Umbilical cord (tissue), 1 donor: ENCODE measurements at regions not wholly inside any gene's neighbourhood (a gene's known extent, or its start where the extent isn't known, plus 50 kb on each side); places are given as distances from the start of the nearest gene placed in this dataset.
"Not testable (repeated sequence)": the region's sequence is repeated elsewhere in the genome, so short reads cannot be mapped to it uniquely, and the experiment has no call there.

Experiments
- DNase-seq: peaks from one replicate; pipeline ENCODE4 v3.0.0-alpha.2; 2015; ENCODE audit warnings: low spot score

DNA sequence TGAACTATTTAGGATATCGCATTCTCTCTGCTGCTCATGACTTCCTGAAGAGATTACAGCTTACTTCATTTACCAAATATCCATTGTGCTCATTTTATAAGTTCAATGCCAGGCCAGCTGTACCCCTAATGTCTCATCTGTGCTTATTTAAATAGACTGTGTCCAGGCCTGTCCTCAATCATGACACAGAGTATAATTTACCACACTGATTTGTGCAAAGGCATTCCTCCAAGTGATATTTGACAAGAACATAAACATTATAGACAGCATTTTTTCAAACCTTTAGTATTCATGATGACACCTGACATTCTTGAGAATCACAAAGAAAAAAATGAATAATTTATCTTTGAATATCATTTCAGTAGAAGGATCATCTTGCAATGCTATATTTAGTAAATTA lies 260.1 kb upstream of the SEMA3D start:
- no peak for DNase-seq

DNA sequence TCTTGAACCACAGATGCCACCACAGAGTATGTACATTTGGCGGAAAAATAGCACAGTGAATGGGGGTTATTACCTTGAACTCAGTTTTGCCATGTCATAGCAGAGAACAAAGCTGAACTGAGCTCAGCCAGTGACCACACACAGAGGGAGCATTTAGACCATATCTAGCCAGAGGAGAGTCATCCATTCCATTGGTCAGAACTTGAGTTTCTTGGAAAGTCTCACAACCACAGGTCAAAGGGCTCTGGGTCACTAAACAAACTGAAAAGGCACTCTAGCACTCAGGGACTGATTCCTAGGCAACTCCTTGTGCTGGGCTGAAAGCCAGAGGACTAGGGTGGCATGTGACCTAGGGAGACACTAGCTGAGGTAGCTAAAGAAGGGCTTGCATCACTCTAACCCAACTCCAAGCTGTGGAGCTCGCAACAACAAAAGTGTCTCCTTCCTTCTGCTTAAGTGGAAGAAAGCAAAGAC lies 239.7 kb upstream of the SEMA3D start:
- no peak for DNase-seq

GRCh38 chr7:85424298-85424697 lies 237.4 kb upstream of the SEMA3D start:
- DNase-seq: no peak

DNA sequence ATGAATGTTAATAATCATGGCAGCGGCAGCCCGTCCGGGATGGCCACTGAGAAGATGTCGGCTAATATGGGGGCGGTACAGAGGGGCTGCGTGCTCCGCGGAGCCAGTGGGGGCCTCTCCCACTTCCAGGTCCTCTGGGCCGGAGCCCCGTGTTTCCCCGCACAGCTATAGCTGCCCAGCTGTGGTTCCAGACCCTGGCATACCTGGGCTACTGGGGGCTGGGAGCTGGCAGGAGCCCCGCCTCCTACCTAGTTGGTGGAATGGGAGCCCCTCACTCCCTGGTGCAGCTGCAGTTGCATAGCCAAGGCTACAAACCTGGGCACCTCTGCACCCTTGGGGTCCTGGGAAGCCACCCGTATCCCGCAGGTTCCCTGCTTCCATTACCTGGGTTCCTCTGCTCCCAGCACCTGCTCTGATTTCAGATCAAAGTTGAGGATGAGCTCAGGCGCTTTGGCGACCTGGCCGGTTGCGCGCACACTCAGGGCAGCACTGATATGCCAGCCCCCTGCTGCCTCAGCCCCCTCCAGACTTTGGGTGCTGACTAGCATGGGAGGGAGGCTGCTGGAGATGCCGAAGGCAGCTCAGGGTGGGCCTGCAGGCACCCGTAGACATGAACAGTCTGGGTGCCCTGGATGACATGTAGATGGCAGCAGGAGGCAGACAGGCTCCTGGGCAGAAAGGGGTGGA lies 236.5 kb upstream of the SEMA3D start:
- no peak for DNase-seq

- no peak for DNase-seq
These were observed 228.9 kb upstream of the SEMA3D start for GRCh38 chr7:85415743-85416142.

- no peak for DNase-seq
These were observed 226.9 kb upstream of the SEMA3D start for GRCh38 chr7:85413718-85414117.

GRCh38 chr7:85412912-85413311 lies 226.1 kb upstream of the SEMA3D start:
- no peak for DNase-seq

- no peak for DNase-seq
These were observed 220.5 kb upstream of the SEMA3D start for GRCh38 chr7:85407391-85407790.

- DNase-seq: no peak
These were observed 218.4 kb upstream of the SEMA3D start for GRCh38 chr7:85405016-85405902.

- no peak for DNase-seq
These were observed 209.8 kb upstream of the SEMA3D start for GRCh38 chr7:85396676-85397075.

DNA sequence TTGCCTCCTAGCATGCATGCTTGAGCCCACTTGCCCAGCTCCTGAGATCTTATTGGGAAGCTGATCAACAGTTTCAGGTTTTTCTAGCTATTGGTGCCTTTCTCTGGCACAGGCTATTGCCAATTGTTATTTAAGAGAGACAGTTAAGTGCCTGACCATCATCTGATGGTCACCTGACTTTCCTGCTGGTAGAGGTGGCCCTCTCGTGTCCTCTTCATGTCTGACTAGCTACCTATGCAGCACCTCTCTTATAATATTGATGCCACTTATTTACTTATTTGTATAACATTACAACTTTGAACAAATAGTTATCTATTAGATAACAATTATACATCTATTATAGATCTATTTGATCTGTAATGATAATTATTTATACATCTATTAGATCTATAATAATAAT lies 205.9 kb upstream of the SEMA3D start:
- DNase-seq: no peak

- DNase-seq: no peak
These were observed 205.5 kb upstream of the SEMA3D start for GRCh38 chr7:85392326-85392725.

GRCh38 chr7:85386460-85386859 lies 199.6 kb upstream of the SEMA3D start:
- no peak for DNase-seq

DNA sequence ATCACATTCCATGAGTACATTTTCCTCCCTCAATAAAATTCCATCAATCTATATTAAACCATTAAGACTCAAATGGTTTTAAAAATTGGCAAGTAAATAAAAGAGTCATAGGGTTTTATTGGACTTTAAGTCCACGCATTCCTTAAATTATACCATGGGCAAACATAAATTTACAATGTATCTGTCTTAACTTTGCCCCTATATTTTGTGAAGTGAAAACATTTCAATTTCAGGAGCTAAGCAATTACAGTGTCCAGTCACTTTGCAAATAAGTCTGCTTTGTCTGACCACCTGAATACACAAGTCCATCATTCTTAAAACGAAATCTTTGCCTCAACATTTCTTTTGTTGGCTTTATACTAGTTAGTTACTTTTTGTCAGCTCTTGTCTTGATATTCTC lies 197.5 kb upstream of the SEMA3D start:
- DNase-seq: no peak

DNA sequence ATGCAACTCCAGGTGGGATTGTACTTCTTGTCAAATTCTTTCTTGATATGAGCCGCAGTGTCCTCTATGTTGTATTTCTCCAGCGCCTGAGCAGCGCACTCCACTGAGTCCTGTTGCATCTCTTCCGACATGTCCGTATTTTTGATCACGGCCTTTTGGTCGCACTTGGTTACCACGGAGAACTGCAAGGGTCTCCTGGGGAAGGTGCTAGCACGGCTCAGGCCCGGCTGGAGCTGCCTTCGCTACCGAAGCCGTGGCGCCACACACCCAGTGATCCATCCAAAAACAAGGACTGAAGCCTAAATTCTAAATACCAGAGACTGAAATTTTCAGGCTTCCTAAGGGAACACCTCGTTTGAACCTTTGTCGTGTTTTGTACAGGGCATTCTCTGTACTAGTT lies 194.4 kb upstream of the SEMA3D start:
- no peak for DNase-seq

DNA sequence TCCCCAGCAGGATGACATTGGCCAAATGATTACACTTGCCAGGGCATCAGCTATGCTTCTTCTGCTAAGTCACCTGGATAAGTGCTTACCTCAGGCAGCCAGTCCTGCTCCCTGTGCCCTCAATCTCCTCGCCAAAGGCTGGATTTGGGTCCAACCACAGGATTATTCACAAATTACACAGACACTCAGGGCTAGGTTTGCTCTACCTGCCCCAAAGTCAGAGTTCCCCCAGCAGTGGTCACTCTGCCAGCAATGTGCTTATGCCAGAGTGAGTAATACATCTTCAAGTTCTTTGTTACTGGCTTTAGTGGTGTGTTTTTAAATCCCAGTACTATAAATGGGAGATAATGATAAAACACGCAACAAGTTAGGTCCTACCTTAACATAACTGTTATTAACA lies 189.7 kb upstream of the SEMA3D start:
- no peak for DNase-seq

DNA sequence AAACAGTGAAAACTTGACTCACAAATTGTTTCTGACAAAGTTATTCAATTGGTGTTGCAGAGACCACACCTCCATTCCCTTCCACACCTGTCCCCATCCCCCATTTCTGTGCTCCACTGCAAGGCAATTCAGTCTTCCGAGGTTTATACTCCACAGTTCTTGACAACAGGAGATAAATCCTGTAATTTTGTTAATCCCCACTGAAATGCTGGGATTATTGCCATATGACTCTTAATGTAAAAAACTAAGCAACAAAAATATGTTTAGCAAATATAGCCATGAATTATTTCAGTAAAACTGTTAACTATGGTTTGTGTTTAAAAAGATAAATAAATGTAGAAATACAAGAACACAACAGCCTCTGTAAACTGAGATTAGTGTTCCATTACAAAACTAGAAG lies 170.1 kb upstream of the SEMA3D start:
- DNase-seq: no peak

DNA sequence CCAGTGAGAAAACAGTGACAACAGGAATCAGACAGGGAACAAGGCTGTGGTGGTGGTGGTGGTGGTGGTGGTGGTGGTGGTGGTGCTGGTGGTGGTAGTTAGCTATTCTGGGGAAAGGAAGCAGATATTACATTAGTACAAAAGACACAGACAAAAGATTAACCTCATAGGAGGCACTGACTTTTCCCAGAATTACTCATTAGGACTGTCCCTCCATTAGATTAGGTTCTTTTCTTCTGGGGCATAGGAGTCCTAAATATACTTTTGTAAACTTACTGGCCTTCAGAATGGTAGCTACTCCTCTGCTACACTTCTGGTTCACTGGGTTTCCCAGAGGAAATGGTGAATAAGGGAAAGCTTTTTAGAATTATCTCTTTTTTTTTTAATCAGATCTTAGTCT lies 156.6 kb upstream of the SEMA3D start:
- DNase-seq: no peak

GRCh38 chr7:85342781-85343180 lies 155.9 kb upstream of the SEMA3D start:
- no peak for DNase-seq

DNA sequence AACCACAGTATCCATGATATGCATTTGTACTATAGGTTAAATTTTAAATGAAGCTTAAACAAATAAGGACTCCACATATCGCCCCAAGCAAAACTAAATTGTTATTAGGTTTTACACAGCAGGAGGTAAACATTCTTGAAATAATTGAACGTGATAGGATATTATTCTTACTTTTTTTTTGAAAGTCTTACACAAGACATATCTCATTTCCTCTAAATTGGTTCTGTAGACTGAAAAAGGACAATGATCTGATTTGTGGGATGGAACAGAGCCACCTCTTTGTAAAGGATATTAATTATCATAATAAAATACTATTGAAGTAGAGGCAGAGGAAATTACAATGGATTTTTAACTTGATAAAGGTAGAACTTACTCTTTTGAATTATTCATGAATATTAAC lies 155.1 kb upstream of the SEMA3D start:
- DNase-seq: no peak

DNA sequence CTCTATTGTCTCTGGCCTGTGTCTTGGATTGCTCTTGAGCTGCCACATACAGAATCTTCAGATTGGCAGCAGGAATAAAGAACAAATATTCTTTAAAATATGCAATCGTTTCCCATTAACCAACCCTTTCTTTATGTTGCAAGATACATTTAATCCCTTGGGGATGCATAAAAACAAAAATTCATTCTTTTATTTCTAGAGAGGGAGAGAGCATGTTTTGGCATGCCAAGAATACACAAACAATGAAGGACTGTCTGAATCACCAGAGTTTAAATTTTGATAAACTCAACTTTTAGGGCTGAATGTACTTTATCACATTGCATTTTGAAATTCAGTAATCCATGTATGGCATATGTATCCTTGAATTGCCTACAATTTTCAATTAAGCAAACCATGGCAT lies 154.3 kb upstream of the SEMA3D start:
- no peak for DNase-seq

DNA sequence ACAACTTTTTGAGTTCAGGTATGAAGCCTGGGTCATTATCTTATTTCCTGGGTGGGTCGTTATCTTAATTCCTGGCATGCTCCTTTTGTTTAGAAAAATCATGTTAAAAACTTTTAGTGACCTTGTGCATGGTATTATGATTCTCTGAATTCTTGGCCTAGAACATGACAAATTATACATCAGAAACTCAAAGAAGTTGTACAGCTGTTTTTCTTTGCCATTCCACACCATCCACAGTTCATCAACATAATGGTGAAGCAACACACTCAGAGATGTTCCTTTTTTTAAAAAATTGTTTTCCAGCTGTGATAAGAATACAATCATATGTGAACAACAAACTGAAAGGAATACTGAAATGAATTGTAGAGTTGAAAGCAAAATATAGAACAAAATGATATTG lies 149.2 kb upstream of the SEMA3D start:
- DNase-seq: no peak

DNA sequence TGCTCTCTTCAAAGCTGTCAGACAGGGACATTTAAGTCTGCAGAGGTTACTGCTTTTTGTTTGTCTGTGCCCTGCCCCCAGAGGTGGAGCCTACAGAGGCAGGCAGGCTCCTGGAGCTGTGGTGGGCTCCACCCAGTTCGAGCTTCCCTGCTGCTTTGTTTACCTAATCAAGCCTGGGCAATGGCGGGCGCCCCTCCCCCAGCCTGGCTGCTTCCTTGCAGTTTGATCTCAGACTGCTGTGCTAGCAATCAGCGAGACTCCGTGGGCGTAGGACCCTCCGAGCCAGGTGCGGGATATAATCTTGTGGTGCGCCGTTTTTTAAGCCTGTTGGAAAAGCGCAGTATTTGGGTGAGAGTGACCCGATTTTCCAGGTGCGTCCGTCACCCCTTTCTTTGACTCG lies 148.3 kb upstream of the SEMA3D start:
- DNase-seq: not testable (repeated sequence)
